Left lung (tissue), 4 donors: ENCODE measurements at regions not wholly inside any gene's neighbourhood (a gene's known extent, or its start where the extent isn't known, plus 50 kb on each side); places are given as distances from the start of the nearest gene placed in this dataset.
A peak's percentile ranks its signal among the peaks of the same experiment; 100 is the strongest.
"Not testable (repeated sequence)": the region's sequence is repeated elsewhere in the genome, so short reads cannot be mapped to it uniquely, and the experiment has no call there.

Experiments used
- ATAC-seq: fragments of 200-7000 bp; cut with Tn5 transposase; one replicate; pipeline ENCODE4 v1.9.1; 2020; ENCODE audit warnings: moderate library complexity
- DNase-seq, 4 donors: peaks; one replicate each; pipeline ENCODE4 v3.0.0-alpha.2; 2013 to 2020
- H3K27ac ChIP-seq, 2 donors: fragments of 200-600 bp; sonication (generic) in 1 of 2; one replicate each; pipeline versions ENCODE4 v1.5.0 to v1.8.0; 2020 to 2021
- H3K27me3 ChIP-seq, 2 donors: fragments of 200-600 bp; sonication (generic) in 1 of 2; one replicate each; pipeline versions ENCODE4 v1.5.0 to v1.8.0; 2020 to 2021
- H3K36me3 ChIP-seq, 2 donors: fragments of 200-600 bp; sonication (generic) in 1 of 2; one replicate each; pipeline versions ENCODE4 v1.5.0 to v1.8.0; 2020 to 2021
- H3K4me1 ChIP-seq, 2 donors: fragments of 200-600 bp; one replicate each; pipeline ENCODE4 v1.8.0; 2021
- H3K4me3 ChIP-seq, 2 donors: fragments of 200-600 bp; sonication (generic) in 1 of 2; one replicate each; pipeline versions ENCODE4 v1.5.0 to v1.8.0; 2020 to 2021; ENCODE audit warnings: mild to moderate bottlenecking in 1 of 2
- H3K9me3 ChIP-seq, 2 donors: fragments of 200-600 bp; sonication (generic) in 1 of 2; one replicate each; pipeline versions ENCODE4 v1.5.0 to v1.8.0; 2020 to 2021
- CTCF ChIP-seq, 2 donors: fragments of 200-600 bp; sonication (generic) in 1 of 2; IDR thresholded peaks; one replicate each; pipeline versions ENCODE4 v1.5.0 to v1.8.0; 2021; ENCODE audit warnings: antibody characterized with exemption in 2 of 2
- intact Hi-C, 2 donors: fragments of 100-400 bp; cut with DNase I; formaldehyde crosslinking; loops; one replicate each; pipeline versions ENCODE4 v1.11.2 to v1.14.2; 2022
- donor health status: DM: no; HTN: yes; CAD: no.
- donor health status: DM: no; HTN: no; CAD: no.

DNA sequence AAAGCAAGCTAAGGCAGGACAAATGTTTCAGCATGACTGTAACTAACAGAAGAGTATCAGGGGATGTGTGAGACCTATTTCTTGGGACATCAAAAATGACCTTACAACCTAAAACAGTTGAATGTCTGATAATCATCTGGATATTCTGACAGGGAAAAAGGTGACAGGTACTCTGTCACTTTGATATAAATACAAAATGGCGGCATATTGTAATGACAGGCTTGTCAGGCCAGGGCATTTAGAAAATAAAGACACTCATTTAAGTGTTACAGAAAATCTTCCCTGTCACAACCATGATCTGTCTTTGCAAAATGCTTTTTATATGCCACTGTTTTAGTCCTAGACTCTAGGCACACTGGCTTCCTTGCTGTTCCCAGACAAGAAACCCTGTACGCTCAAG is 1033.3 kb upstream of the FLRT2 start:
- DNase-seq (no peak), ATAC-seq (no peak)
- Histone ChIP-seq H3K9me3 (peaks cover 0 to 6% of the 10 kb centered on the region in 2 donors), H3K36me3 (no peaks in the 10 kb centered on the region), H3K4me1 (no peaks in the 10 kb centered on the region), H3K4me3 (no peak overlapping the region), H3K27me3 (no peaks in the 10 kb centered on the region), H3K27ac (no peak overlapping the region)
- intact Hi-C loops = no loop called here
- TF ChIP-seq CTCF (IDR thresholded peaks at IDR 0.05) = no peak

GRCh38 chr14:84512823-84513222 is 1017.1 kb upstream of the FLRT2 start:
- intact Hi-C loops = not testable (repeated sequence)

DNA sequence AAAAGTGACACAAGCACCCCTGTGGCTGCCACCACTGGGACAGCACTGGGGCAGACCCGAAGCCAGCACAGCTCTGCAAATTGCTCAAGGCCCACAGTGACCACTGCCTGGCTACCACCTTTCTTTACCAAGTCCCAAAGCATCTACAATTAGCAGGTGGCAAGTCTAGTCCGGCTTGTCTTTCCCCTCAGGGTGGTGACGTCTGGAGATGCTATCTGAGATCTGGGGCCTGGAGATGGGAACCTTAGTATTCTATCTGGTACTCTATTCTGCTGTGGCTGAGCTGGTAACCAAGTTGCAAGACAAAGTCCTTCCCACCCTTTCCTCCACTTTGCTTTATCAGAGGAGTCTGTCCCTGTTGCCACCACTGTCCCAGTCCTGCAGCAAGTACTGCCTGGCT is 1010.1 kb upstream of the FLRT2 start:
- DNase-seq (no peak), ATAC-seq (no peak)
- Histone ChIP-seq H3K27ac (no peak overlapping the region), H3K36me3 (no peaks in the 10 kb centered on the region), H3K27me3 (no peaks in the 10 kb centered on the region), H3K9me3 (peaks cover 0 to 5% of the 10 kb centered on the region in 2 donors), H3K4me3 (no peak overlapping the region), H3K4me1 (no peaks in the 10 kb centered on the region)
- TF ChIP-seq CTCF (IDR thresholded peaks at IDR 0.05) = no peak
- intact Hi-C loops = no loop called here

More at GRCh38 chr14:84512823-84513222, 1017.1 kb upstream of the FLRT2 start:
- H3K27ac ChIP-seq, ATAC-seq, H3K4me3 ChIP-seq, H3K4me1 ChIP-seq, H3K36me3 ChIP-seq, H3K27me3 ChIP-seq: not testable (repeated sequence)
- peak in 1 of 4 donors; percentile 65 for DNase-seq
- H3K9me3 ChIP-seq = peaks cover 0 to 21% of the 10 kb centered on the region in 2 donors

GRCh38 chr14:84520711-84521338 is 1009.1 kb upstream of the FLRT2 start:
- no peak for ATAC-seq

GRCh38 chr14:84523746-84524145 is 1006.2 kb upstream of the FLRT2 start:
- H3K4me3 ChIP-seq = no peak overlapping the region
- ATAC-seq = no peak
- intact Hi-C loops = no loop called here
- no peak overlapping the region for H3K27ac ChIP-seq
- DNase-seq = no peak
- TF ChIP-seq CTCF (IDR thresholded peaks at IDR 0.05) = no peak
- no peaks in the 10 kb centered on the region for H3K27me3 ChIP-seq
- no peaks in the 10 kb centered on the region for H3K36me3 ChIP-seq
- no peaks in the 10 kb centered on the region for H3K4me1 ChIP-seq
- H3K9me3 ChIP-seq = no peaks in the 10 kb centered on the region

More at GRCh38 chr14:84520711-84521338, 1009.1 kb upstream of the FLRT2 start:
- Histone ChIP-seq H3K4me1 (no peaks in the 10 kb centered on the region), H3K9me3 (no peaks in the 10 kb centered on the region), H3K4me3 (no peak overlapping the region), H3K36me3 (no peaks in the 10 kb centered on the region), H3K27me3 (no peaks in the 10 kb centered on the region), H3K27ac (no peak overlapping the region)
- TF ChIP-seq CTCF (IDR thresholded peaks at IDR 0.05) = no peak
- intact Hi-C loops = no loop called here
- DNase-seq = no peak

DNA sequence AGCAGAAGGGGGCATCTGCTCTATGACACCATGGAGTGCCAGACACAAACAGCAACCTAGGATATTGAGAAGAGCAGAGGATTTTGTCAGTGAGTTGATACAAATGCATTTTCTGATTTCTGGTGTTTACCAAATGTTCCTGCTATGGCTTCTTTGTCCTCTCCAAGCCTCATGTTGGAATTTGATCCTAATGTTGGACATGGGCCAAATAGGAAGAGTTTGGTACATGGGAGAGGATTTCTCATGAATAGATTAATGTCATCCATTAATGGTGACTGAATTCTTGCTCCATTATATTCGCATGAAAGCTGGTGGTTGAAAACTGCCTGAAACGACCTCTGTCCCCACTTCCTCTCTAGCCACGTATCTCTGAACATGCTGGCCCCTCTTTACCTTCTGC is 1002.2 kb upstream of the FLRT2 start:
- DNase-seq = no peak
- intact Hi-C loops = no loop called here
- H3K9me3 ChIP-seq = no peaks in the 10 kb centered on the region
- no peak for ATAC-seq
- H3K27ac ChIP-seq = no peak overlapping the region
- TF ChIP-seq CTCF (IDR thresholded peaks at IDR 0.05) = no peak
- no peaks in the 10 kb centered on the region for H3K36me3 ChIP-seq
- no peaks in the 10 kb centered on the region for H3K27me3 ChIP-seq
- no peak overlapping the region for H3K4me3 ChIP-seq
- no peaks in the 10 kb centered on the region for H3K4me1 ChIP-seq
